GM18502 (cell line): ENCODE measurements at regions not wholly inside any gene's neighbourhood (a gene's known extent, or its start where the extent isn't known, plus 50 kb on each side); places are given as distances from the start of the nearest gene placed in this dataset.

Source experiments
- ATAC-seq: cut with Tn5 transposase; IDR thresholded peaks from one replicate; pipeline ENCODE4 v1.9.1; 2021; ENCODE audit warnings: mild to moderate bottlenecking; ENCODE audit not compliant: unreplicated experiment, poor library complexity

DNA sequence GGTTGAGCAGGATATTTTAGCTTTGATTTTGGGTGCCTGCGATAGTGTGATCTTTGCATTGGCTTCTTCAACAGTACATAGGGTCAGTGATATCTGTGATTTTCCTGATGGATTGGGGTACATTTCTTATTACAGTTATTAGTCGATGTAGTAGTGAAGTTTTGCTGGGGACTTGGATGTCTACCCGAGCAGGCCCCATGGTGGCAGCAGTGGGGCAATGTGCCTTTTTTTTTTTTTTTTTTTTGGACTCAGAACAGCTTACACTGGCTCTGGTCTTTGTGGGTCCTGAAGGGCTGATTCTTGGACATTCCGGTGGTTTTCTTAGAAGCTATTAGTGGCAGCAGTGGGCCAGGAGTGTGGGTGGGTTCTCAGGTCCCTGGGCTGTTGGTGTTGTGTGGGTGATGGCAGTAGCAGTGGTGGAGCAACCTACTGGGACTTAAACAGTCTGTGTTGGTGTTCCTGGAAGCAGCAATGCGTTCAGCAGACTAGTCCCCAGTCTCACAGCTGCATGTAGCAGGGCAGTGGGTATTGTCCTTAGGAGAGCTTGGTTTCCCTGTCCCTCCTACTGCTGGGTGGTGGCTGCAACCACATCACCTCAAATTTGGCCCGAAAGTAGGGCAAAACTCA lies 53.7 kb upstream of the SLC4A10 start:
- peak; percentile 43 for ATAC-seq

DNA sequence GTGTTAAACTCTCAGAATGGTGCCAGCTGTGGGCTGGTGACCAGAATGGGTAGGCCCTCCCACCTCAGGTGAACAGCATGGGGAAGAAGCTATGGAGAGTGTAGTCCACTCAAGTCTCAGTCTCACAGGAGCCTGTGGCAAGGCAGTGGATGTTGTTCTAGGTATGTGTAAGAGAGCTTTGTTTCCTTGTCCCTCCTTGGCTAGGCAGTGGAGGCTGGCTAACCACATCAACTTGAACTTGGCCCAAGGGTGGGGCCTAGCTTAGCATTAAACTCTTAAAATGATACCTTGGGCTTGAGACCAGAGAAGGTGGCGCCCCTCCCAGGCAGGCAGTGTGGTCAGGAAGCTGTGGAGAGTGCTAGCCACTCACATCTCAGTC lies 53.2 kb upstream of the SLC4A10 start:
- ATAC-seq, result peak; percentile 21
